H1 (cell line): ENCODE measurements at regions not wholly inside any gene's neighbourhood (a gene's known extent, or its start where the extent isn't known, plus 50 kb on each side); places are given as distances from the start of the nearest gene placed in this dataset.

Experiments used
- CTCF ChIP-seq, 3 experiments: IDR thresholded peaks; 1 replicate in 2 of 3; 2 replicates in 1 of 3; pipeline versions ENCODE4 v1.5.1 to v1.6.1; 2011; ENCODE audit warnings: low read length in 3 of 3, mild to moderate bottlenecking in 3 of 3, inconsistent platforms in 2 of 3, low read depth in 1 of 3, moderate library complexity in 1 of 3; ENCODE audit not compliant: insufficient read depth in 1 of 3; ENCODE audit errors: control extremely low read depth in 1 of 3
- EZH2 ChIP-seq: fragments of 200-600 bp; sonication (generic); IDR thresholded peaks from 2 replicates; pipeline ENCODE4 v1.7.1; 2012; ENCODE audit warnings: low read depth, mild to moderate bottlenecking, moderate library complexity, low read length, inconsistent platforms; ENCODE audit not compliant: severe bottlenecking
- POLR2A ChIP-seq, 2 experiments: IDR thresholded peaks; 1 replicate in 1 of 2; 2 replicates in 1 of 2; pipeline ENCODE4 v1.6.1; 2011; ENCODE audit warnings: low read depth in 2 of 2, low read length in 2 of 2, mild to moderate bottlenecking in 2 of 2; ENCODE audit errors: control extremely low read depth in 1 of 2
- SP1 ChIP-seq: IDR thresholded peaks from 2 replicates; pipeline ENCODE4 v1.6.1; 2011; ENCODE audit warnings: low read depth, low read length
- USF2 ChIP-seq: IDR thresholded peaks from 2 replicates; pipeline ENCODE4 v1.6.1; 2011; ENCODE audit warnings: low read length, improper control_type of control experiment

- no peak for TF ChIP-seq CTCF (IDR thresholded peaks at IDR 0.05; ENCODE audit: control extremely low read depth in 1 of 3, insufficient read depth in 1 of 3, low read depth in 1 of 3, low read length in 3 of 3)
- TF ChIP-seq POLR2A (IDR thresholded peaks at IDR 0.05; ENCODE audit: control extremely low read depth in 1 of 2, low read depth in 2 of 2, low read length in 2 of 2): no peak
- TF ChIP-seq EZH2: no peak
- TF ChIP-seq USF2: no peak
- no peak for TF ChIP-seq SP1
These were observed 58.6 kb upstream of the CTBP2 start for GRCh38 chr10:125218967-125219366.
